ENCODE measurements at regions not wholly inside any gene's neighbourhood (a gene's known extent, or its start where the extent isn't known, plus 50 kb on each side); places are given as distances from the start of the nearest gene placed in this dataset.

DNA sequence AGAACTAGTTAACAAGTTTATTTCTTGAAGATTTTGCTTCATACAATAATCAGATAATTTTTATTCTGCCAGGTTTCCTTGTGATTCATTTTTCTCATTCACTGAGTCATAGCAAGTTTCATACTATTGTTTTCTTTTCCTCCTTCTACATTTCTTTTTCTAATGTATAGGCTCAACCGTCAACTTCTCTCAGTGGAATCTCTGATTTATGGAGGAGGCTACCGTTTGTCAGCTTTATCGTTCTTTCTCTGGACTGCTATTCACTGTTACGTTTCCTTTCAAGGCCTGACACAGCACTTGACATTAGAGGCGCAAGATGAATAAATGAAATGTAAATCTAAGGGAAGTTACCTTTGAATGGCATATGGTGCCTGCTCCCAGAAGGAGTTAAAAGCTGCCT lies 284.3 kb upstream of the NR5A2 start:
- ATAC-seq (no peak), DNase-seq (no peak), FAIRE-seq (no peak)
- H3K36me3 ChIP-seq, result no peaks in the 10 kb centered on the region
- 89 to 91% methylated on average over 5 of the region's 5 CpGs for WGBS, 2 donors
- no peaks in the 10 kb centered on the region for H3K9me3 ChIP-seq
- no peaks in the 10 kb centered on the region for H3K4me1 ChIP-seq
- TF ChIP-seq CTCF (IDR thresholded peaks at IDR 0.05), result no peak
- no peaks in the 10 kb centered on the region for H3K27me3 ChIP-seq
- intact Hi-C loops (cut with DNase I), result no loop called here
- no peak overlapping the region for H3K4me3 ChIP-seq
- no peak overlapping the region for H3K27ac ChIP-seq

- no peak for ATAC-seq
- no peaks in the 10 kb centered on the region for H3K9me3 ChIP-seq
- TF ChIP-seq CTCF (IDR thresholded peaks at IDR 0.05), result no peak
- no peaks in the 10 kb centered on the region for H3K36me3 ChIP-seq
- no peak overlapping the region for H3K4me3 ChIP-seq
- DNase-seq, result no peak
- FAIRE-seq, result no peak
- no peaks in the 10 kb centered on the region for H3K4me1 ChIP-seq
- no peak overlapping the region for H3K27ac ChIP-seq
- 96 to 97% methylated on average over 2 of the region's 2 CpGs for WGBS, 2 donors
- no peaks in the 10 kb centered on the region for H3K27me3 ChIP-seq
- intact Hi-C loops (cut with DNase I), result no loop called here
Observed at GRCh38 chr1:199746666-199747384, 280.7 kb upstream of the NR5A2 start.

GRCh38 chr1:199747984-199748383 lies 279.5 kb upstream of the NR5A2 start:
- H3K27ac ChIP-seq, result no peak overlapping the region
- intact Hi-C loops (cut with DNase I), result no loop called here
- H3K36me3 ChIP-seq, result no peaks in the 10 kb centered on the region
- FAIRE-seq (no peak), DNase-seq (no peak), ATAC-seq (no peak)
- 67% methylated on average over 17 of the region's 17 CpGs for WGBS, 2 donors
- no peaks in the 10 kb centered on the region for H3K27me3 ChIP-seq
- no peaks in the 10 kb centered on the region for H3K9me3 ChIP-seq
- H3K4me3 ChIP-seq, result no peak overlapping the region
- TF ChIP-seq CTCF (IDR thresholded peaks at IDR 0.05), result no peak
- H3K4me1 ChIP-seq, result no peaks in the 10 kb centered on the region

GRCh38 chr1:199751506-199751905 lies 276.0 kb upstream of the NR5A2 start:
- Histone ChIP-seq H3K4me1 (no peaks in the 10 kb centered on the region), H3K36me3 (no peaks in the 10 kb centered on the region), H3K27me3 (no peaks in the 10 kb centered on the region), H3K9me3 (no peaks in the 10 kb centered on the region), H3K4me3 (no peak overlapping the region), H3K27ac (no peak overlapping the region)
- intact Hi-C loops (cut with DNase I), result no loop called here
- 84 to 85% methylated on average over 5 of the region's 5 CpGs for WGBS, 2 donors
- no peak for ATAC-seq
- no peak for DNase-seq
- no peak for TF ChIP-seq CTCF (IDR thresholded peaks at IDR 0.05)
- no peak for FAIRE-seq

DNA sequence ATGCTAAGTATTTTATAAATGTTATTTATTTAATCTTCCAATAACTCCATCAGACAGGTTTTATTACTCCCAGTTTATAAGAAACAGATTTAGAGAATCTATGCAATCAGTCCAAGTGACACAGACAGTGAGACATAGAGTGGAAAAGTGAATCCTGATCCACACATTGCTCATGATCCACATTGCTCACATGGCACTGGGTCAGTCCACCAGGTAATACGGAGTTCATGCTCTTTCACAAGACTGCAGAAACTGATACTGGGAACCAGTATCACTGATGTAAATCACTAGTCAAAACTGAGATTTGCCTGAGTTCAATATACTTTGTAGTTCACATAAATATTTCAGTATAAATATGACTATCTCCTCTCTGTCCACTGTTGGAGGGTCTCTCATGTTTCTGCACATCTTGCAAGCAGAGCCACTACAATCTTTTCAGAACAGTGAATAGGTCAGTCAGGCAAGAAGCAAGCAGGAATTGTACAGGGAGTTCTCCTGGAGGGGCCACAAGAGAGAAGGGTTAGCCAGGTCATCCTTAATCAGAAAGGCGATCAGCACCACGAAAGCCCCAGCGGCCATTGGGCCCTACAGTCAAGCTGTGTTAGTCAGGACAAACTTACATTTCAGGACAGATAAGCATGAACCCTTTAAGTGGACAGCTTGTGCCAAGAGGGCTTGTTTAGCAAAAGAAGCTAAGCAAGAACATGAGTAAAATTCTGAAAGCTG lies 275.4 kb upstream of the NR5A2 start:
- H3K27me3 ChIP-seq, result no peaks in the 10 kb centered on the region
- intact Hi-C loops (cut with DNase I), result no loop called here
- H3K4me1 ChIP-seq, result no peaks in the 10 kb centered on the region
- DNase-seq (no peak), FAIRE-seq (no peak), ATAC-seq (no peak)
- TF ChIP-seq CTCF (IDR thresholded peaks at IDR 0.05), result no peak
- H3K4me3 ChIP-seq, result no peak overlapping the region
- no peaks in the 10 kb centered on the region for H3K36me3 ChIP-seq
- WGBS, 2 donors, result 89 to 92% methylated on average over 4 of the region's 4 CpGs
- no peaks in the 10 kb centered on the region for H3K9me3 ChIP-seq
- H3K27ac ChIP-seq, result no peak overlapping the region
